PC-3 (cell line): ENCODE measurements at regions not wholly inside any gene's neighbourhood (a gene's known extent, or its start where the extent isn't known, plus 50 kb on each side); places are given as distances from the start of the nearest gene placed in this dataset.

Experiments
- CTCF ChIP-seq: fragments of 300-600 bp; sonication (generic); conservative IDR thresholded peaks from 2 replicates; pipeline ENCODE4 v1.5.1; 2017; ENCODE audit warnings: antibody characterized with exemption, low read depth, mild to moderate bottlenecking, low read length
- EZH2 ChIP-seq: fragments of 300-600 bp; sonication (generic); IDR thresholded peaks from one replicate; pipeline ENCODE4 v1.6.1; 2017; ENCODE audit warnings: antibody characterized with exemption, mild to moderate bottlenecking, low read length; ENCODE audit not compliant: unreplicated experiment
- EZH2phosphoT487 ChIP-seq: fragments of 300-600 bp; sonication (generic); IDR thresholded peaks from 2 replicates; pipeline ENCODE4 v1.6.1; 2018; ENCODE audit warnings: mild to moderate bottlenecking, antibody characterized with exemption, low read length, borderline replicate concordance

- no peak for TF ChIP-seq CTCF
- TF ChIP-seq EZH2 = no peak
- no peak for TF ChIP-seq EZH2phosphoT487
Measured at GRCh38 chr17:21823090-21823489, 130.8 kb downstream of the KCNJ18 start.
